HPDE6-E6E7 (cell line): ENCODE measurements at regions not wholly inside any gene's neighbourhood (a gene's known extent, or its start where the extent isn't known, plus 50 kb on each side); places are given as distances from the start of the nearest gene placed in this dataset.
"Not testable (repeated sequence)": the region's sequence is repeated elsewhere in the genome, so short reads cannot be mapped to it uniquely, and the experiment has no call there.

Experiments
- DNase-seq: peaks from one replicate; pipeline ENCODE4 v3.0.0; 2011; ENCODE audit warnings: missing footprints; ENCODE audit errors: extremely low spot score

DNA sequence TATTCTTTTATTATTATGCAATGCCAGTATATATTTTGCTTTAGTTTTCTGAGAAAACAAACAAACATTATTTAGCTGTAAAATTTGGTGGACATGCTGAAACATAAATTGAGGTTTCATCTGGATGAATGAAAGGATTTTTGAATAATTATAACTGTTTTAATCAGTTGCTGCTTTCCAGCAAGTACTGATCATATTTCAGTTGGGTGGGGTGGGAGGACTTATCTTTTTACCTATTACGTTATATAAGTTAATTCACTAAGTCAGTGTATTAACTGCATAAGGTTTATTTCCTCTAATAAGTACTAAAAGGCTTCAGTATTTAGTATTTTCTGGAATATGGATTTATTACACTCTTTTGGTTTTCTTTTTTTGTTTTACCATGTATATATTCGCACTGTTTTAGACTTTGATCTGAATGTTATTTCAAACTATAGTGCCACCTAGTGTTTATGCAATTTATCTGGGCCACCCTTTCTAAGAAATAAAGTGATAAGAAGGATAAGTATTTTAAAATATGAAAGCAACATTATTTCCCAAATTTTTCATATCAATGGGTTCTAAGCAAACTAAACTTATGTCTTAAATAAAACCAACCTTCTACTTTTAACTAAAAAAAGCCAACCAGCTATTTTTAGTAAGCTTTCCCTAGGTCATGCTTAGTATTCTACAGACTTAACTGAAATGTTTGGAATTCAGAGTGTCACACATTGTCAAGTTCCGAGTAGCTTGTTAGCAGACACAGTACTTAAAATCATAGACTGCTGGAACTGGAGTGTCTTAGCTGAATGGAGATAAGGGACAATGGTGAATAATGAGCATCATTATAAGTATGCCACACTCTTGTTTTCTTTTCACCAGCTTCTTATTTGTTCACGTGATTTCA, 105.4 kb upstream of the MCHR2 start:
- no peak for DNase-seq

DNA sequence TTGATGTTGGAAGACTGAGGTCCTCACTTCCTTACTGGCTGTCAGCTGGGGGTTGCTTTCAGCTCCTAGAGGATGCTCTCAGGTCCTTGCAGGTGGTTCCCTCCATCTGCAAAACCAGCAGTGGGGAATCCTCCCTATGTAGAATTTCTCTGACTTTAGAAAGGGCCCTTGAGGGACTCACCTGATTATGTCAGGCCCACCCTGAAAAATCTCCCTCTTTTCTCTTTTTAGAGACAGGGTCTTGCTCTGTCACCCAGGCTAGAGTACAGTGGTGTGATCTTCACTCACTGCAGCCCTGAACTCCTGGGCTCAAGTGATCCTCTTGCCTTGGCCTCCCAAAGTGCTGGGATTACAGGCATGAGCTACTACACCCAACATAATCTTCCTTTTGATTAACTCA, 102.9 kb upstream of the MCHR2 start:
- DNase-seq, result no peak

DNA sequence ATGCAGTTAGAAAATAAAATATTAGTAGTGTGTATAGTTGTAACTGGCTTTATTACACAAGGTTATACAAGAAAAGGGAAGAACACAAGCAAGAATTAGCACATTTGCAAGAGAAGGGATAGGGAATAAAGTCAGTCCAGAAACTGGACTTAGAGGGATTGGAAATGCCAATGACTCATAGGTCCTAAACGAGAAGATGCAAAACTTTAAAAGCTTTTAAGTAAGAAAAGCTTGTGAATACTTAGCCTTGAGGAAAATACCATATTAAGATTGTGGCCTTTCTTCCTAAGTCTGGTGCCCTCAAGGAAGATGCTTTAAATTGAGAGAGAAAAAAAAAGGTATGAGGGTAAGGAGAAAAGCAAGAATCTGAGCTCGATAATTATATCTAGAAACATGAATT, 102.3 kb upstream of the MCHR2 start:
- no peak for DNase-seq

DNA sequence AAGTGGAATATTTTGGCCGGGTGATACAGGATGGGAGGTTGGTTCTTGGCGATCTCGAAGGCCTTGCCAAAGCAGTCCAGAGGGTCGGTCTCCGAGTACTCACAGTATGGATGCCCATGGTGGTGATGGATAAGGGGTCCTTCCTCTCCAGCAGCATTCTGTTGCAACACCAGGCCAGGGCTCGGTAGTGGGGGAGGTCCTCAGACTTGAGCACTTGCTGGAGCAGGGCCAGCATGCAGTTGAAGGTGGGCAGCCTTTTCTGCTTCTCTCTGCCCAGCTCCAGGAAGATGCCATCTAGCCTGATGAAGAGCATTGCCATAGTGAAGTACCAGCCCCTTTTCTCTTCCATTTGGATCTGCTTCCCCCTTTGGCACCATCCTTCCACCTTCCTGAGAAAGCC, 99.4 kb upstream of the MCHR2 start:
- no peak for DNase-seq

- no peak for DNase-seq
Measured at GRCh38 chr6:100088009-100088408, 94.0 kb upstream of the MCHR2 start.

- DNase-seq, result no peak
Measured at GRCh38 chr6:100084991-100085364, 91.0 kb upstream of the MCHR2 start.

GRCh38 chr6:100084316-100084990, 90.4 kb upstream of the MCHR2 start:
- no peak for DNase-seq

- DNase-seq, result peak; percentile 5
Measured at GRCh38 chr6:100078509-100078908, 84.5 kb upstream of the MCHR2 start.

DNA sequence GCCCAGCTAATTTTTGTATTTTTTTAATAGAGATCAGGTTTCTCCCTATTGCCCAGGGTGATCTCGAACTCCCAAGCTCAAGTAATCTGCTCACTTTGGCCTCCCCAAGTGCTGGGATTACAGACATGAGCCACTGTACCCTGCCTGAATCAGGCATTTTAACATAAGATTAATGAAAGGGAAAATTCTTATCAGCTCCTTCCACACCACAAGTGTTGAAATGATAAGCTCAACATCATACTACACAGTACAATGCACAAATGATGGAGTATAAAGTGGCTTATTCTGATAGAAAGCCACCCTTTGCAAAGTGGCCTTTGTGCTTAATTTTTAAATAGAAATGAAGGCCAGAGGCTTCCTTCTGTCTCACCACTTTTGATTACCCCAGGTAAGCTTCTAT, 71.3 kb upstream of the MCHR2 start:
- no peak for DNase-seq

- DNase-seq, result no peak
Measured at GRCh38 chr6:100062621-100063020, 68.6 kb upstream of the MCHR2 start.

- DNase-seq, result peak; percentile 6
Measured at GRCh38 chr6:100057941-100058340, 63.9 kb upstream of the MCHR2 start.

DNA sequence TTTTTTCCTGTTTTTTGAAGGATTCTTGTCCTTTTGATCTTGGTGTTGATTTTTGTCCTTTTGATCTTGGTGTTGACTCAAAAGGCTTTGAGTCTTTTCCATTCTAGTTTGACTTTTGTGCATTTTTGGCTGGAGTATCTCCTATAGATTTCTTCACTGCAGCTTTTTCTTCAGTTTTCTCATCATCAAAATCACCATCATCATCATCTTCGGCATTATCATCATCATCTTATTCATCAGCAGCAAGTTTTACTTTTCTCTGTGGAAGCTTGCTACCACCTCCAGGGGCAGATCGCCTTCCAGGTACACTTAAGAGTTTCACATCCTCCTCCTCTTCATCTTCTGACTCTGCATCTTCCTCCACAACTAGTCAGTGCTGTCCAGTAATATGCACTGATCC, 56.5 kb upstream of the MCHR2 start:
- no peak for DNase-seq

GRCh38 chr6:100043961-100044360, 49.9 kb upstream of the MCHR2 start:
- not testable (repeated sequence) for DNase-seq
